ENCODE measurements at regions not wholly inside any gene's neighbourhood (a gene's known extent, or its start where the extent isn't known, plus 50 kb on each side); places are given as distances from the start of the nearest gene placed in this dataset.

GRCh38 chr13:106318941-106319411 lies 216.5 kb downstream of the EFNB2 start:
- Histone ChIP-seq H3K79me2 (ENCODE audit: insufficient read depth, low read depth) (no peaks in the 10 kb centered on the region), H3K27ac (no peak overlapping the region), H3K9ac (no peak overlapping the region), H3K4me3 (IDR thresholded peaks at IDR 0.05; ENCODE audit: insufficient read depth, low read depth, low read length) (no peak overlapping the region), H2AFZ (ENCODE audit: low read depth) (no peak overlapping the region), H3K4me2 (no peak overlapping the region), H3K4me1 (ENCODE audit: low read depth, poor library complexity, severe bottlenecking) (no peaks in the 10 kb centered on the region), H3K36me3 (ENCODE audit: insufficient read depth) (no peaks in the 10 kb centered on the region), H3K27me3 (ENCODE audit: insufficient read depth, low read depth) (no peaks in the 10 kb centered on the region), H4K20me1 (ENCODE audit: insufficient read depth) (no peaks in the 10 kb centered on the region)
- TF ChIP-seq CTCF (conservative IDR thresholded peaks at IDR 0.05; ENCODE audit: low read depth, low read length), result no peak

DNA sequence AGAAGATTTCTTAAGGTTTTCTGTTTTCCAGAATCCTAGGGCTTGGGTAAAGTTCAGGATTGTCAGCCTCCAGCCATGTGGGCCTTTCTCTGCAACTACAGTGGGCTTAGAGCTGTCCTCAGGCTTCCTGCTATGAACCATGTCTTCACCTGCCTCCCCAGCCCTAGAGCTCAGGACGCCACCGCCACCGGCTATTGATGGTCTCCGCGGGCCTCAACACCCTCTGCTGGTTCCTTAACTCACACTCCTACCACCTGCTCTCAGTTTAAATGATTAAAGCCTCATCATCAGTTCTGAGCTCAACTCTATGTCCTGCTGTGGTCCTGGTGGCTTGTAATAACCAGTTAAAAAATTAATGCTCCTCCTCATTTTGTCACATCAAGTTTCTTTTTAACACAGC lies 221.0 kb downstream of the EFNB2 start:
- TF ChIP-seq CTCF (conservative IDR thresholded peaks at IDR 0.05; ENCODE audit: low read depth, low read length), result no peak
- Histone ChIP-seq H3K4me2 (no peak overlapping the region), H3K79me2 (ENCODE audit: insufficient read depth, low read depth) (no peaks in the 10 kb centered on the region), H3K27ac (no peak overlapping the region), H3K36me3 (ENCODE audit: insufficient read depth) (no peaks in the 10 kb centered on the region), H3K9ac (no peak overlapping the region), H3K4me1 (ENCODE audit: low read depth, poor library complexity, severe bottlenecking) (no peaks in the 10 kb centered on the region), H2AFZ (ENCODE audit: low read depth) (no peak overlapping the region), H3K4me3 (IDR thresholded peaks at IDR 0.05; ENCODE audit: insufficient read depth, low read depth, low read length) (no peak overlapping the region), H3K27me3 (ENCODE audit: insufficient read depth, low read depth) (no peaks in the 10 kb centered on the region), H4K20me1 (ENCODE audit: insufficient read depth) (no peaks in the 10 kb centered on the region)

- Histone ChIP-seq H3K27ac (no peak overlapping the region), H3K4me2 (no peak overlapping the region), H3K9ac (no peak overlapping the region), H3K36me3 (ENCODE audit: insufficient read depth) (no peaks in the 10 kb centered on the region), H2AFZ (ENCODE audit: low read depth) (no peak overlapping the region), H4K20me1 (ENCODE audit: insufficient read depth) (no peaks in the 10 kb centered on the region), H3K79me2 (ENCODE audit: insufficient read depth, low read depth) (no peaks in the 10 kb centered on the region), H3K4me3 (IDR thresholded peaks at IDR 0.05; ENCODE audit: insufficient read depth, low read depth, low read length) (no peak overlapping the region), H3K27me3 (ENCODE audit: insufficient read depth, low read depth) (no peaks in the 10 kb centered on the region), H3K4me1 (ENCODE audit: low read depth, poor library complexity, severe bottlenecking) (no peaks in the 10 kb centered on the region)
- no peak for TF ChIP-seq CTCF (conservative IDR thresholded peaks at IDR 0.05; ENCODE audit: low read depth, low read length)
These were observed 224.5 kb downstream of the EFNB2 start for GRCh38 chr13:106311004-106311403.

DNA sequence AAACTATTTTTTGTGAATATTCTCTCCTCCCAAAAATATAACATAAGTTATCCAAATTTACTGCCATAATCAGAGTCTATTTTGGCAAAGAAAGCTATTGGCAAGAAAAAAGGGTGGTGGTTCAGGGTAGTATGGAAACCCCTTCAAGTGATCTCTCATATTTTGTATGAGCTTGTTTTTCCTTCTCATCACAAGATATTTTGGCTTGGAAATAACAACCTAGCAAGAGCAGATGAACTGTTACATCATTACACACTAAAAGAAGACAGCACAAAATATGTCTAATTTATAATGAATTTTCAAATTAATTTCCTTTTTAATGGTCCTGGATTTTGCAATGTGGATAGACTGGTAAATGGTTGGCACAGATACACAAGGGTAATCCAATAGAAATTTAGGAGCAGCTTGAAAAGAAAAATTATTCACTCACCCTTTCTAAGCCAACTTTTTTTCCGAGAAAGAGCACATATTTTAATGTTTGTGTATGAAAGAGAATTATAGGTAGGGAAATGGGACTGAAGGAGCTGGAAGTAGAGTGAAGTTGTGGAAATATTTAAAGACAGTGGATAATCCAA lies 225.1 kb downstream of the EFNB2 start:
- Histone ChIP-seq H3K36me3 (ENCODE audit: insufficient read depth) (no peaks in the 10 kb centered on the region), H3K9ac (no peak overlapping the region), H2AFZ (ENCODE audit: low read depth) (no peak overlapping the region), H3K4me2 (no peak overlapping the region), H3K27ac (no peak overlapping the region), H3K4me1 (ENCODE audit: low read depth, poor library complexity, severe bottlenecking) (no peaks in the 10 kb centered on the region), H3K4me3 (IDR thresholded peaks at IDR 0.05; ENCODE audit: insufficient read depth, low read depth, low read length) (no peak overlapping the region), H4K20me1 (ENCODE audit: insufficient read depth) (no peaks in the 10 kb centered on the region), H3K79me2 (ENCODE audit: insufficient read depth, low read depth) (no peaks in the 10 kb centered on the region), H3K27me3 (ENCODE audit: insufficient read depth, low read depth) (no peaks in the 10 kb centered on the region)
- no peak for TF ChIP-seq CTCF (conservative IDR thresholded peaks at IDR 0.05; ENCODE audit: low read depth, low read length)

Data from KMS-11 (cell line).